Neural crest cell (in vitro differentiated cells): ENCODE measurements at regions not wholly inside any gene's neighbourhood (a gene's known extent, or its start where the extent isn't known, plus 50 kb on each side); places are given as distances from the start of the nearest gene placed in this dataset.

Experiments used
- DNase-seq: peaks from one replicate; pipeline ENCODE4 v3.0.0; 2021; ENCODE audit warnings: low read depth, mixed read lengths, low spot score
- H3K27ac Mint-ChIP-seq: one replicate; pipeline ENCODE4 v1.8.0; 2021; ENCODE audit warnings: mild to moderate bottlenecking, mixed read lengths; ENCODE audit not compliant: unreplicated experiment
- H3K27me3 Mint-ChIP-seq: 2 replicates; pipeline ENCODE4 v1.8.0; 2021; ENCODE audit warnings: low read depth, mild to moderate bottlenecking, mixed read lengths
- H3K36me3 Mint-ChIP-seq: 2 replicates; pipeline ENCODE4 v1.8.0; 2021; ENCODE audit warnings: low read depth, mild to moderate bottlenecking, mixed read lengths
- H3K4me1 Mint-ChIP-seq: 2 replicates; pipeline ENCODE4 v1.8.0; 2021; ENCODE audit warnings: mixed read lengths
- H3K4me3 Mint-ChIP-seq: one replicate; pipeline ENCODE4 v1.8.0; 2021; ENCODE audit warnings: mild to moderate bottlenecking, mixed read lengths
- H3K9me3 Mint-ChIP-seq: 2 replicates; pipeline ENCODE4 v1.8.0; 2021; ENCODE audit warnings: mixed read lengths
- CTCF ChIP-seq: fragments of 200-600 bp; sonication (generic); conservative IDR thresholded peaks from 2 replicates; pipeline ENCODE4 v1.5.0; 2021; ENCODE audit warnings: antibody characterized with exemption, mild to moderate bottlenecking

DNA sequence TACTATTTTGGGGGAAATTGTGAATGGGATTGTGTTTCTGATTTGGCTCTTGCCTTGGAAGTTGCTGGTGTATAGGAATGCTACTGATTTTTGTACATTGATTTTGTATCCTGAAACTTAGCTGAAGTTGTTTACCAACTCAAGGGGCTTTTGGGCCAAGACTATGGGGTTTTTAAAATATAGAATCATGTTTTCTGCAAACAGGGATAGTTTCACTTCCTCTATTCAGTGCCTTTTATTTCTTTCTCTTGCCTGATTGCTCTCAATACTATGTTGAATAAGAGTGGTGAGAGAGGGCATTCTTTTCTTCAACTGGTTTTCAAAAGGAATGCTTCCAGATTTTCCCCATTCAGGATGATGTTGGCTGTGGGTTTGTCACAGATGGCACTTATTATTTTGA, 1383.8 kb upstream of the ACVR2A start:
- H3K4me1 Mint-ChIP-seq = no peaks in the 10 kb centered on the region
- H3K9me3 Mint-ChIP-seq = peaks cover 30% of the 10 kb centered on the region
- TF ChIP-seq CTCF = no peak
- H3K36me3 Mint-ChIP-seq = peaks cover 29% of the 10 kb centered on the region
- no peak overlapping the region for H3K4me3 Mint-ChIP-seq
- H3K27me3 Mint-ChIP-seq = no peaks in the 10 kb centered on the region
- no peak overlapping the region for H3K27ac Mint-ChIP-seq
- DNase-seq = no peak

DNA sequence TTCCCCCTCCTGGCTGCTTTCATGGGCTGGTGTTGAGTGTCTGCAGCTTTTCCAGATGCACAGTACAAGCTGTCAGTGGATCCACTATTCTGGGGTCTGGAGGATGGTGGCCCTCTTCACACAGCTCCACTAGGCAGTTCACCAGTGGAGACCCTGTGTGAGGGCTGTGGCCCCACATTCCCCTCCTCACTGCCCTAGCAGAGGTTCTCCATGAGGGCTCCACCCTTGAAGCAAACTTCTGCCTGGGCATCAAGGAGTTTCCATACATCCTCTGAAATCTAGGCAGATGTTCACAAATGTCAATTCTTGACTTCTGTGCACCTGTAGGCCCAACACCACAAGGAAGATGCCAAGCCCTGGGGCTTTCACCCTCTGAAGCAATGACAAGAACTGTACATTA, 1386.2 kb upstream of the ACVR2A start:
- no peak for TF ChIP-seq CTCF
- no peak overlapping the region for H3K4me3 Mint-ChIP-seq

DNA sequence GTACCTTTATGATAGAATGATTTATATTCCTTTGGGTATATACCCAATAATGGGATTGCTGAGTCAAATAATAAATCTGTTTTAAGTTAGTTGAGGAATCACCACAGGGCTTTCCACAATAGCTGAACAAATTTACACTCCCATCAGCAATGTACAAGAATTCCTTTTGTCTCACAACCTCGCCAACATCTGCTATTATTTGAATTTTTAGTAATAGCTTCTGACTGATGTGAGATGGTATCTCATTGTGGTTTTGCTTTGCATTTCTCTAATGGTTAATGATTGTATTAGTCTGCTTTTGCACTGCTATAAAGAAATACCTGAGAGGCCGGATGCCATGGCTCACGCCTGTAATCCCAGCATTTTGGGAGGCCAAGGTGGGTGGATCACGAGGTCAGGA, 1387.6 kb upstream of the ACVR2A start:
- Mint-ChIP-seq H3K4me1 (no peaks in the 10 kb centered on the region), H3K9me3 (peaks cover 25% of the 10 kb centered on the region), H3K27ac (no peak overlapping the region), H3K36me3 (peaks cover 16% of the 10 kb centered on the region), H3K27me3 (no peaks in the 10 kb centered on the region), H3K4me3 (no peak overlapping the region)
- no peak for TF ChIP-seq CTCF
- no peak for DNase-seq

More for the DNA sequence above, 1386.2 kb upstream of the ACVR2A start:
- Mint-ChIP-seq H3K27me3 (no peaks in the 10 kb centered on the region), H3K4me1 (no peaks in the 10 kb centered on the region), H3K27ac (no peak overlapping the region), H3K36me3 (peaks cover 27% of the 10 kb centered on the region), H3K9me3 (peaks cover 34% of the 10 kb centered on the region)
- no peak for DNase-seq

DNA sequence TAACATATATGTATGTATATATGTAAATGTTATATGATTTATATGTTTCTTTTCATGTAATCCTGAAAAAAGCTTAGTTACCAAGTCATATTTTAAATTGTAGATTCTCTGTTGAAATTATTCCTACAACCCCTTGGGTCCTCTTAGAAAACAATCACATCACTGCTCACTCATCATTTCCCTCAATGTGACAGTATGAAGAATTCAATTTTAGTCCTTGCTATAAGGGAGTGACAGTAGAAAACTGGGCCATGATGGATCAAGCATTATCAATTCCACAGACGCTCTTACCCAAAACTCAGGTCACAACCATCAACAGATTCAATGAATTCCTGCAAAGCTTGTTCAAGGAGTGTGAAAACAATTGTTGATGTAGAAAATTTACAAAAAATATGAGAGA, 1389.5 kb upstream of the ACVR2A start:
- Mint-ChIP-seq H3K27me3 (no peaks in the 10 kb centered on the region), H3K4me1 (no peaks in the 10 kb centered on the region), H3K4me3 (no peak overlapping the region), H3K36me3 (peaks cover 9% of the 10 kb centered on the region), H3K27ac (no peak overlapping the region), H3K9me3 (peaks cover 19% of the 10 kb centered on the region)
- no peak for TF ChIP-seq CTCF
- DNase-seq = no peak

DNA sequence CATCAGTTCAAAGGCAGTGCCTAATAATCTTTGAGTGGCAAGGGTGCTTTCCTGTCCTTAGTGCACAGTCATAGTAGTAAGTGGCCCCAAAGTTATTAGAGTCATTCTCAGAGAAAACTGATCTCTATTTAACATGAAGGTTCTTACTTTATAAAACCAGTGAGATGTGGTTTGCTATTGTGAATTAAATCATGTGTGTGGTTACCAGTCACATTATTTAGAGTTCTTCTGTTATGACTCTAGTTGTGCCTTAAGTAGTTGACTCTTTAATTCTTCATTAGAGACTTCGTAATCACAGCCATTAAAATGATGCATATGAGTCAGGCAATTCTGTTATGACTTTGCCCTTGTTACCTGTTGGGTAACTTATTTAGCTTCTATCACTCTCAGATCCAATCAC, 1392.9 kb upstream of the ACVR2A start:
- H3K27me3 Mint-ChIP-seq = no peaks in the 10 kb centered on the region
- no peak for DNase-seq
- H3K4me3 Mint-ChIP-seq = no peak overlapping the region
- peaks cover 14% of the 10 kb centered on the region for H3K9me3 Mint-ChIP-seq
- no peak overlapping the region for H3K27ac Mint-ChIP-seq
- H3K36me3 Mint-ChIP-seq = no peaks in the 10 kb centered on the region
- no peak for TF ChIP-seq CTCF
- H3K4me1 Mint-ChIP-seq = no peaks in the 10 kb centered on the region

DNA sequence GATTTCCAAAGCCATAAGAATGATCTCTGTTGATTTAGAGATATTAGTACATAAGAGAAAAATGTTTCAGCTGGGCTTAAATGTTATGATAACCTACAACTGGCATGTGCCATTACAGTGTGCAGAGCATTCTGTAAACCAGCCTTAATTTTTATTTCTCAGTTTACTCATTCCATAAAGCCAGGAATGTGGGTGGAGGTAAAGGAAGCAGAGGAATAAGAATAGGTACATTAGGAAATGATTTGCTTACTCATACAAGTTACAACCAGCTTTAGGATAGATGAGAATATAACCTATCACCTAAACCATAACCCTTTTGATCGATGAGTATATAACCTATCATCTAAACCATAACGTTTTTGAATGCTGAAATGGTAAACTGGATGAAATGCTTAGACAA, 1394.7 kb upstream of the ACVR2A start:
- Mint-ChIP-seq H3K4me3 (no peak overlapping the region), H3K4me1 (no peaks in the 10 kb centered on the region), H3K27ac (no peak overlapping the region), H3K36me3 (no peaks in the 10 kb centered on the region), H3K27me3 (no peaks in the 10 kb centered on the region), H3K9me3 (peaks cover 16% of the 10 kb centered on the region)
- DNase-seq = no peak
- no peak for TF ChIP-seq CTCF
